PC-3 (cell line): ENCODE measurements at regions not wholly inside any gene's neighbourhood (a gene's known extent, or its start where the extent isn't known, plus 50 kb on each side); places are given as distances from the start of the nearest gene placed in this dataset.

ENCODE experiments used
- EZH2 ChIP-seq: fragments of 300-600 bp; sonication (generic); IDR thresholded peaks from one replicate; pipeline ENCODE4 v1.6.1; 2017; ENCODE audit warnings: antibody characterized with exemption, mild to moderate bottlenecking, low read length; ENCODE audit not compliant: unreplicated experiment
- EZH2phosphoT487 ChIP-seq: fragments of 300-600 bp; sonication (generic); IDR thresholded peaks from 2 replicates; pipeline ENCODE4 v1.6.1; 2018; ENCODE audit warnings: mild to moderate bottlenecking, antibody characterized with exemption, low read length, borderline replicate concordance
- TF ChIP-seq, protein P1 (sequence below): fragments of 300-600 bp; sonication (generic); conservative IDR thresholded peaks from 2 replicates; pipeline ENCODE4 v1.5.1; 2017; ENCODE audit warnings: antibody characterized with exemption, low read depth, mild to moderate bottlenecking, low read length

DNA sequence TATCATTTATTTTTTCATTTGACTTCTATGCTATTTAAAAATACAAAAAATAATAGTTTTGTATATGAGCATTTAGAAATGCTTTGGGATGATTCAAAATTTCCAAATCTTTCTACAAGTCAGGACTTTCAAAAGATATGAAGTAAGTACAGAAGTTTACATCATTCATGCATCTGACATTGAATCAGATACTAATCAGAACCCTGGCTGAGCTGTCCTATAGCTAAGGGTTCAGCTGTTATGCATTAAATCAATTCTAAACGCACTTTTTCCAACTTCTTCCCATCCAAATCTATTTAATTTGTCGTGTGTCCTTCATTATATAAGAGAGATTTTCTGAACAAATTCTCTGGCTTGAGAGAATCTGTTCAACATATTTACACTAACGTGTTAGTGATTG lies 779.4 kb downstream of the LTN1 start:
- TF ChIP-seq, protein P1, sequence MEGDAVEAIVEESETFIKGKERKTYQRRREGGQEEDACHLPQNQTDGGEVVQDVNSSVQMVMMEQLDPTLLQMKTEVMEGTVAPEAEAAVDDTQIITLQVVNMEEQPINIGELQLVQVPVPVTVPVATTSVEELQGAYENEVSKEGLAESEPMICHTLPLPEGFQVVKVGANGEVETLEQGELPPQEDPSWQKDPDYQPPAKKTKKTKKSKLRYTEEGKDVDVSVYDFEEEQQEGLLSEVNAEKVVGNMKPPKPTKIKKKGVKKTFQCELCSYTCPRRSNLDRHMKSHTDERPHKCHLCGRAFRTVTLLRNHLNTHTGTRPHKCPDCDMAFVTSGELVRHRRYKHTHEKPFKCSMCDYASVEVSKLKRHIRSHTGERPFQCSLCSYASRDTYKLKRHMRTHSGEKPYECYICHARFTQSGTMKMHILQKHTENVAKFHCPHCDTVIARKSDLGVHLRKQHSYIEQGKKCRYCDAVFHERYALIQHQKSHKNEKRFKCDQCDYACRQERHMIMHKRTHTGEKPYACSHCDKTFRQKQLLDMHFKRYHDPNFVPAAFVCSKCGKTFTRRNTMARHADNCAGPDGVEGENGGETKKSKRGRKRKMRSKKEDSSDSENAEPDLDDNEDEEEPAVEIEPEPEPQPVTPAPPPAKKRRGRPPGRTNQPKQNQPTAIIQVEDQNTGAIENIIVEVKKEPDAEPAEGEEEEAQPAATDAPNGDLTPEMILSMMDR, result no peak
- TF ChIP-seq EZH2 (no peak), EZH2phosphoT487 (no peak)
